Fibroblast of skin of left quadriceps (primary cell): ENCODE measurements at regions not wholly inside any gene's neighbourhood (a gene's known extent, or its start where the extent isn't known, plus 50 kb on each side); places are given as distances from the start of the nearest gene placed in this dataset.
"Not testable (repeated sequence)": the region's sequence is repeated elsewhere in the genome, so short reads cannot be mapped to it uniquely, and the experiment has no call there.

ENCODE experiments used
- DNase-seq, 2 experiments: peaks; one replicate each; pipeline ENCODE4 v3.0.0-alpha.2; 2013; ENCODE audit warnings: low read depth in 2 of 2

GRCh38 chr12:107369006-107369405, 275.7 kb upstream of the CRY1 start:
- DNase-seq, result no peak

GRCh38 chr12:107369679-107370078, 276.3 kb upstream of the CRY1 start:
- no peak for DNase-seq

- no peak for DNase-seq
These were observed 278.9 kb upstream of the CRY1 start for GRCh38 chr12:107372229-107372658.

GRCh38 chr12:107373238-107373809, 280.0 kb upstream of the CRY1 start:
- DNase-seq, result no peak

- DNase-seq, result no peak
These were observed 281.0 kb upstream of the CRY1 start for GRCh38 chr12:107374161-107374840.

GRCh38 chr12:107375231-107375630, 281.9 kb upstream of the CRY1 start:
- no peak for DNase-seq

GRCh38 chr12:107377596-107378385, 284.4 kb upstream of the CRY1 start:
- DNase-seq, result no peak

- DNase-seq, result no peak
These were observed 285.3 kb upstream of the CRY1 start for GRCh38 chr12:107378609-107379008.

- DNase-seq, result not testable (repeated sequence)
These were observed 285.9 kb upstream of the CRY1 start for GRCh38 chr12:107379142-107379851.

GRCh38 chr12:107379852-107380567, 286.7 kb upstream of the CRY1 start:
- DNase-seq, result no peak

- DNase-seq, result no peak
These were observed 291.3 kb upstream of the CRY1 start for GRCh38 chr12:107384645-107385044.

- no peak for DNase-seq
These were observed 292.2 kb upstream of the CRY1 start for GRCh38 chr12:107385509-107385908.

GRCh38 chr12:107386569-107386968, 293.2 kb upstream of the CRY1 start:
- no peak for DNase-seq

GRCh38 chr12:107388263-107388662, 294.9 kb upstream of the CRY1 start:
- no peak for DNase-seq

- no peak for DNase-seq
These were observed 295.2 kb upstream of the PWP1 start for GRCh38 chr12:107390414-107390813.

GRCh38 chr12:107393043-107393717, 292.4 kb upstream of the PWP1 start:
- no peak for DNase-seq

- DNase-seq, result no peak
These were observed 290.9 kb upstream of the PWP1 start for GRCh38 chr12:107394693-107395092.

GRCh38 chr12:107395817-107396216, 289.8 kb upstream of the PWP1 start:
- DNase-seq, result no peak

- DNase-seq, result no peak
These were observed 288.6 kb upstream of the PWP1 start for GRCh38 chr12:107396991-107397390.

- no peak for DNase-seq
These were observed 287.6 kb upstream of the PWP1 start for GRCh38 chr12:107397890-107398500.

GRCh38 chr12:107399046-107399445, 286.6 kb upstream of the PWP1 start:
- DNase-seq, result no peak
